Neutrophil (primary cell): ENCODE measurements at regions not wholly inside any gene's neighbourhood (a gene's known extent, or its start where the extent isn't known, plus 50 kb on each side); places are given as distances from the start of the nearest gene placed in this dataset.

Experiments used
- H3K27ac ChIP-seq: fragments of 200-600 bp; sonication (generic); 2 replicates; pipeline ENCODE4 v1.5.1; 2016; ENCODE audit warnings: mild to moderate bottlenecking, moderate library complexity
- H3K27me3 ChIP-seq: fragments of 200-600 bp; sonication (generic); 2 replicates; pipeline ENCODE4 v1.6.0; 2016; ENCODE audit warnings: mild to moderate bottlenecking
- H3K36me3 ChIP-seq: fragments of 200-600 bp; sonication (generic); 2 replicates; pipeline ENCODE4 v1.5.1; 2017
- H3K4me1 ChIP-seq, 2 experiments: fragments of 200-600 bp in 1 of 2; sonication (generic) in 1 of 2; 1 replicate in 1 of 2; 2 replicates in 1 of 2; pipeline versions ENCODE4 v1.5.1 to v1.6.1; 2013 to 2016; ENCODE audit warnings: low read depth in 1 of 2, low read length in 1 of 2, mild to moderate bottlenecking in 1 of 2, moderate library complexity in 1 of 2; ENCODE audit not compliant: control insufficient read depth in 1 of 2, insufficient read depth in 1 of 2
- H3K4me3 ChIP-seq, 2 experiments: fragments of 200-600 bp in 1 of 2; sonication (generic) in 1 of 2; 1 replicate in 1 of 2; 2 replicates in 1 of 2; pipeline ENCODE4 v1.5.1; 2013 to 2016; ENCODE audit warnings: low read depth in 1 of 2, low read length in 1 of 2, mild to moderate bottlenecking in 1 of 2, moderate library complexity in 1 of 2
- H3K9me3 ChIP-seq: fragments of 200-600 bp; sonication (generic); 2 replicates; pipeline ENCODE4 v1.5.1; 2016
- CTCF ChIP-seq: fragments of 200-600 bp; sonication (generic); IDR thresholded peaks from 2 replicates; pipeline ENCODE4 v1.5.1; 2016; ENCODE audit warnings: antibody characterized with exemption

DNA sequence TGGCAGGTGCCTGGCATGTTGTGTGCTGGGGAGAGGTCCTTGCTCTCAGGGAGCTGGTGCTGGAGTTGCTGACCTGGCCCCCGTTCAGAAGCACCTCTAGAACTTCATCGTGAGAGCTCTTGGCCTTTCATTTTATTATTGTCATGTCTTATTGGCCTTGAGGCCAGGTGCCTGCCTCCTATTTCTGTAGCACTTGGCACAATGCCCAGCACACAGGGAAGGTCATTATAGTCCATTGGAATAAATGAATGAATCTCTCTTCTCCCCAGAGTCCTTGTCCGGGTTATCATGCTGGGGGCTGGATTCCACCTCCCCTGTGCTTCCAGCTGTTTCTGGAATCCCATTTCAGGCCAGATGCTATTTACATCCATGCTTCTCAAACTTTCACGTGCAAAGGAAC, 169.2 kb downstream of the HAPSTR1 start:
- H3K36me3 ChIP-seq: no peaks in the 10 kb centered on the region
- TF ChIP-seq CTCF: no peak

DNA sequence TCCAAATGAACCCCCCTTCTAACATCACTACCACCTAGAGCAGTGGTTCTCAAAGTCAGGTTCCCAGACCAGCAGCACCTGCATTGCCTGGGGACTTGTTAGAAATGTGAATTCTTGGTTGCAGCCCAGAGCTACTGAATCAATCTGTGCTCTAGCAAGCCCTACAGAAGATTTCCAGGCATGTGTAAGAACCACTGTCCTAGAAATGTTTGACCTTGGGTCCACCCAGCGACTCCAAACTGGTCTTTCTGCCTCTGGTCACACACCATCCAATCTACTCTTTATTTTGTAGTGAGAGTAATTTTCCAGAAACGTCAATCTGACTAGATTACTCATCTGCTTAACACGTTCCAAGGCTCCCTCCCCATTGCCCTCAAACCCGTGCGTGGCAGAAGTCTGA, 169.9 kb downstream of the HAPSTR1 start:
- H3K27me3 ChIP-seq: peaks cover 25% of the 10 kb centered on the region
- H3K4me3 ChIP-seq: no peak overlapping the region
- H3K27ac ChIP-seq: no peak overlapping the region
- no peaks in the 10 kb centered on the region for H3K36me3 ChIP-seq
- H3K4me1 ChIP-seq: no peaks in the 10 kb centered on the region
- TF ChIP-seq CTCF: no peak
- H3K9me3 ChIP-seq: no peaks in the 10 kb centered on the region

More for the DNA sequence above, 169.2 kb downstream of the HAPSTR1 start:
- Histone ChIP-seq H3K27ac (no peak overlapping the region), H3K4me1 (no peaks in the 10 kb centered on the region), H3K27me3 (peaks cover 18% of the 10 kb centered on the region), H3K9me3 (no peaks in the 10 kb centered on the region), H3K4me3 (no peak overlapping the region)

GRCh38 chr16:9262941-9263715, 171.7 kb downstream of the HAPSTR1 start:
- Histone ChIP-seq H3K4me1 (no peaks in the 10 kb centered on the region), H3K9me3 (no peaks in the 10 kb centered on the region), H3K27ac (no peak overlapping the region), H3K4me3 (no peak overlapping the region), H3K36me3 (no peaks in the 10 kb centered on the region), H3K27me3 (peaks cover 43% of the 10 kb centered on the region)
- TF ChIP-seq CTCF: no peak

DNA sequence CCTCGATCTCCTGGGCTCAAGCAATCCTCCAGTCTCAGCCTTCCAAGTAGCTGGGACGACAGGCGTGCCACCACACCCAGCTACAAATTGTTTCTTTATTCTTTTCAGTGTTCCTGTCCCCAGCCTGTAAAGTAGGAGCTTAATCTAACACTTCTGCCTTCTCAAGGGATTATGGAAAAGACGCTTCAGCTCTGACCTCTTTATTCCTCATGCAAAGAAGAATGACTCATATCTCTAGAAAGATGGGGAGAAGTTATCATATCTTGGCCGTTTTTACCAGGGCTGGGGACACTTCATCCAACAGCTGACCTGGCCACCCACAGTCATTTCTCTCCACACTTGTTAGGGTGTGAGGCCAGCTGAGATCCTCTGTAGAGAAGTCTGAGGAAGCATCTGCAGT, 172.6 kb downstream of the HAPSTR1 start:
- peaks cover 52% of the 10 kb centered on the region for H3K27me3 ChIP-seq
- no peaks in the 10 kb centered on the region for H3K9me3 ChIP-seq
- no peaks in the 10 kb centered on the region for H3K4me1 ChIP-seq
- no peak overlapping the region for H3K4me3 ChIP-seq
- H3K36me3 ChIP-seq: no peaks in the 10 kb centered on the region
- no peak for TF ChIP-seq CTCF
- no peak overlapping the region for H3K27ac ChIP-seq

DNA sequence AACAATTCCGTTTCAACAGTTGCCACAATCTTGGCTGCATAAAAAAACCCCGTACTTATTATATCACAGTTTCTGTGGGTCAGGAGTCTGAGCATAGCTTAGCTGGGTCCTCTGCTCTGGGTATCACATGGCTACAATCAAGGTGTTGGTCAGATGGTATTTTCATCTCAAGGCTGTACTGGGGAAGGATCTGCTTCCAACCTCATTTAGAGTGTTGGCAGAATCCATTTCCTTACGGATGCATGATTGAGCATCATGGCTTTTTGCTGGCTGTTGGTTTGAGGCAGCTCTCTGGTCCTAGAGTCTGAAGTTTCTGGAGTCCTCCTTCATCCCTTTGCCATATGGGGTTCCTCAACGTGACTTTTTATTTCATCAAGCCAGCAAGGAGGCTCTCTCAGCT, 177.0 kb downstream of the HAPSTR1 start:
- Histone ChIP-seq H3K27me3 (peaks cover 62% of the 10 kb centered on the region), H3K4me1 (no peaks in the 10 kb centered on the region), H3K36me3 (no peaks in the 10 kb centered on the region), H3K9me3 (no peaks in the 10 kb centered on the region), H3K27ac (no peak overlapping the region), H3K4me3 (no peak overlapping the region)
- no peak for TF ChIP-seq CTCF
